Skeletal muscle satellite cell (primary cell): ENCODE measurements at regions not wholly inside any gene's neighbourhood (a gene's known extent, or its start where the extent isn't known, plus 50 kb on each side); places are given as distances from the start of the nearest gene placed in this dataset.

ENCODE experiments used
- H3K27me3 ChIP-seq: 2 replicates; pipeline ENCODE4 v1.7.0; 2013; ENCODE audit warnings: low read length; ENCODE audit not compliant: control insufficient read depth, insufficient read depth
- H3K36me3 ChIP-seq: 2 replicates; pipeline ENCODE4 v1.7.0; 2013; ENCODE audit warnings: mild to moderate bottlenecking, control low read depth, low read length; ENCODE audit not compliant: insufficient read depth
- H3K4me1 ChIP-seq: 2 replicates; pipeline ENCODE4 v1.7.0; 2013; ENCODE audit warnings: low read length; ENCODE audit not compliant: control insufficient read depth, insufficient read depth
- H3K4me2 ChIP-seq: 2 replicates; pipeline ENCODE4 v1.7.0; 2013; ENCODE audit warnings: mild to moderate bottlenecking, low read length
- H3K4me3 ChIP-seq: 2 replicates; pipeline ENCODE4 v1.7.0; 2013; ENCODE audit warnings: low read length
- H3K9ac ChIP-seq: 2 replicates; pipeline ENCODE4 v1.7.0; 2013; ENCODE audit warnings: mild to moderate bottlenecking, low read depth, low read length, moderate library complexity
- H3K9me3 ChIP-seq: replicated peaks from 2 replicates; pipeline ENCODE4 v1.7.0; 2013; ENCODE audit warnings: mild to moderate bottlenecking, control low read depth, low read length

DNA sequence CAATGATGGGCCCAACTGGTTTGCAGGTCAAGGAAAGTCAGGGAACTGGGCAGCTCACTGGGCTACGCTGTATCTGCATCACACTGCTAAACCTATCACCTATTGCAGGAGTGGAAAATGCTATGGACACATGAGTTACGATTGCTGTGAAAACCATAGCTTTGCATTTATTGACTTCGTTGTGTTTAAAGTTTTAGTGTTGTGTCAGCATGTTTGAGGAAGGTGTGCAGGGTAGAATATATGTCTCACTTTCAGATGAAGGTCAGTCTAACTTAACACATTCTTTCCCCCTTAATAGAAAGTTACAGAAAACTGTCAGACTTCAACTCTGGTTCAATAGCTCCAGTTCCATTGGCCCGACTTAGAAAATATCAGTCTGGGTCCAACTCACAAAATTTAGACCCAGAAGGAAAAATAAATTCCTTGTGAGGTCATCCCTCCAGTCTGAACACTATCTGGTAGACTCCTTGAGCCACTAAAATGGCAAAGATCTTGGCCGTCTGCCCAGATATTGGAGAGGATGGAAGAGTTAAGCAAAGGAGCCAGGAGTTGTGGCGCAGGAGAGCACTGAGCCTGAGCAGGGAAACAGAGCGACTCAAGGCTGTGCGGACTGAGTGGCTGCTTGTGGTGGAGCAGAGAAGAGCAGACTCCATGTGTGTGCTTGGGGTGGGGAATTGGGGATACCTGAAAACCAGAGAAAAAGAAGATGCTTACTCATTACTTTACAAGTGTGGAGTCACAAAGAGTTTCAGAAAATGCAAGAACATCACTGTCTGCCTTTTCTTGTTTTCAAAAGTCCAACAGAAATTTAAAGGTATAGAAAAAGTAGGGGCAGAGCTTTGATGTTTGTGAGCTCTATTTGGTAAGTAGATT, 518.5 kb downstream of the FGF9 start:
- Histone ChIP-seq H3K4me1 (no peaks in the 10 kb centered on the region), H3K4me2 (no peak overlapping the region), H3K36me3 (no peaks in the 10 kb centered on the region), H3K9me3 (peaks cover 3% of the 10 kb centered on the region), H3K27me3 (no peaks in the 10 kb centered on the region), H3K4me3 (no peak overlapping the region), H3K9ac (no peak overlapping the region)

DNA sequence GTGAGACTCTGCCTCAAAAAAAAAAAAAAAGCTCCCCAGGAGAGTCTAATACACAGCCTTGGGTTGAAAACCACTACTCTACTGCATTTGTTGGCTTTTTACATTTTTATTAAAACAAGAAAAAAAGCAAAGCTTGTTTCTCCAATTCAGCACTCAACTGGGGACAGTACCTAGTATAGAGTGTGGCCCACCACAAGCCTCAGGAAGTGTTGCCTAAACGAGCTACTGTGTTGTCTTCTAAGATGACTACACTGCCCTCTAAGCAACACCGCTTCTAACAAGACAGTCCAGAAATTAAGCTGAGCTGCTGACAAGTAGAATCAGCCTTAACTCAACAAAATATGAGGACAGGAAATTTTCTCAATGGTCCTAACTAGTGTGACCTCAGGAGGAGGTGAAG, 522.2 kb downstream of the FGF9 start:
- Histone ChIP-seq H3K4me3 (no peak overlapping the region), H3K9ac (no peak overlapping the region), H3K4me2 (no peak overlapping the region), H3K9me3 (no peaks in the 10 kb centered on the region), H3K4me1 (no peaks in the 10 kb centered on the region), H3K27me3 (no peaks in the 10 kb centered on the region), H3K36me3 (no peaks in the 10 kb centered on the region)

DNA sequence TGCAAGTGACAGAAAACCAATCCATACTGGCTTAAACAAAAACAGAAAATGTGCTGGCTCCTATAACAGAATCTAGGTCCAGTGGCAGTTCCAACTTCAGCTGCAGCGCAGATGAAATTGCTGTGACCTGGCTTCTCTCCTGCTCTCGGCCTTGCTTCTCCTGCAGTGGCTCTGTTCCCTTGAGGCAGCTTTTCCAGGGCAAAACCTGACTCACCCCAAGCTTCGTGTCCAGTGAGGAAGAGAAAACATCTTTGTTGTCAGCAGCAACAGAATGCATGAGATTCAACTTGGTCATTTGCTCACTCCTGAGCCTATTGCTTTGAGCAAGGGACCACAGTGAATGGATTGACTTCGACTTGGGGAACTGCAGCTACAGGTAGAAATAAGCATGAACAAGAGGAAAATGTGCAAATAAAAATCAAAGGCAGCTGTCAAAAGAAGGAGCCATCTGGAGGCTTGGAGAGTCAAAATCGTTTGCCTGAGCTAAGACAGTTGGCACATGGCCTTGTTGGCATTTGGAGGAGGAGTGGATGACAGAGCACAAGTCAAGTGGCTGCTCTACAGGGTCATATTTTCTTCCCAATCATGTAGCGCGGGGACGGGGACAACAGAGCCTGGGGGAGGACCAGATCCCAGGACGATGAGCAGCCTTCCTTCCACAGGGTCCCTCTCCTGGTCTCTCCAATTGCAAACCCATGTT, 523.4 kb downstream of the FGF9 start:
- Histone ChIP-seq H3K36me3 (no peaks in the 10 kb centered on the region), H3K4me3 (no peak overlapping the region), H3K9me3 (no peaks in the 10 kb centered on the region), H3K27me3 (no peaks in the 10 kb centered on the region), H3K9ac (no peak overlapping the region), H3K4me1 (no peaks in the 10 kb centered on the region), H3K4me2 (no peak overlapping the region)

DNA sequence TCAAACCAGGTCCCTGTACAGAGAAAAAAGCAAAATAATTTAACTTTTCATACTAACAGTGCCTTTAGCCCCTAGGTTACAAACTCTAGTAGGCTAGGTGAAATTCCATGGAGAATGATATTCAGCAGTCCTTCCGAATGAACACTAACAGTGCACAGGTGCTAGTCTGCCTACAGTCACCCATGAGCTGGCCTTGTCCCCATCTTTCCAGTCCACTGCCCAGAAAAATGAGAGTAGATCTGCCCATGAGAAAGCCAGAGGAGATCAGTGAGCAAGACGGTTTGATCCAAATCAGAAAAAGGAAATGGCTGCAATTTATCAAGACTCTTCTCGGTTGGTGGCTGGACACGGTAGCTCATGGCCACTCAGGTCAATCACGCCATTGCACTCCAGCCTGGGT, 524.9 kb downstream of the FGF9 start:
- Histone ChIP-seq H3K9me3 (no peaks in the 10 kb centered on the region), H3K27me3 (no peaks in the 10 kb centered on the region), H3K4me3 (no peak overlapping the region), H3K4me1 (no peaks in the 10 kb centered on the region), H3K36me3 (no peaks in the 10 kb centered on the region), H3K9ac (no peak overlapping the region), H3K4me2 (no peak overlapping the region)

DNA sequence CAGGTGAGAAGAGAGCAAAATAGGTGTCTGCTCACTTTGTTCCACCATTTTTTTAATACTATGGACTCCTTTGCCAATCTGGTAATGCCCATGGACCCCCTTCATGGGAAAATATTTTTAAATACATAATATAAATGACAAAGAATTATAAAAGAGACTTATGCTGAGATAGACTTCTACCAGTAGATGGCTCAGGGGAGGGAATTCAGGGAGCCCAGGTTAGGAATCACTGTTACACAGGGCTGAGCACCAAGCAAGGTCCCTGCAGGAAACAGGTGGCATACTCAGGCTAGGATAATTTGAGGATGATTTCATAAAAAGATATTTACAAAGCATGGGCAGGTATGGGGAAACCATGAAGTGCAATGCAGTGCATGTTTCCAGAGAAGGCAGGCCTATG, 525.9 kb downstream of the FGF9 start:
- no peak overlapping the region for H3K4me3 ChIP-seq
- H3K36me3 ChIP-seq, result no peaks in the 10 kb centered on the region
- H3K4me1 ChIP-seq, result no peaks in the 10 kb centered on the region
- H3K4me2 ChIP-seq, result no peak overlapping the region
- no peaks in the 10 kb centered on the region for H3K9me3 ChIP-seq
- H3K9ac ChIP-seq, result no peak overlapping the region
- no peaks in the 10 kb centered on the region for H3K27me3 ChIP-seq

DNA sequence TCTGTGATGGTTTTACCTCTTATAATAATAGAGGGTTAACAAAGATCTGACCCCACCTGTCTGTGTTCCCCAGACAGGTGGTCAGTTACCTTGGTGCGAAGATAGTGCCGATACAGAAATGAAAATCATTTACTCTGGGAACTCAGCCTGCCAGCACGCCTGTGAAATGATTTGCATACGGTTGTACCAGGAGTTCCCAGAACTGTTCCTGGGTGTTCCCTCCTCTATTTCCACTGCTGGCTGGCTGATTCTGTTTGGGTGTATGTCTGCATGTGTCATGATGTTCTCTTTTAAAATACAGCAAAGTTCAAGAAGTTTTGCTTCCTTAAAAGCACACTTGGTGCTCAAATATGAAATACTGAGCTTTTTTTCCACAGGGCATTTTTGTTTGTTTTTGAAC, 527.1 kb downstream of the FGF9 start:
- H3K27me3 ChIP-seq, result no peaks in the 10 kb centered on the region
- no peaks in the 10 kb centered on the region for H3K36me3 ChIP-seq
- H3K4me2 ChIP-seq, result no peak overlapping the region
- H3K9me3 ChIP-seq, result peaks cover 4% of the 10 kb centered on the region
- H3K9ac ChIP-seq, result no peak overlapping the region
- no peaks in the 10 kb centered on the region for H3K4me1 ChIP-seq
- no peak overlapping the region for H3K4me3 ChIP-seq

DNA sequence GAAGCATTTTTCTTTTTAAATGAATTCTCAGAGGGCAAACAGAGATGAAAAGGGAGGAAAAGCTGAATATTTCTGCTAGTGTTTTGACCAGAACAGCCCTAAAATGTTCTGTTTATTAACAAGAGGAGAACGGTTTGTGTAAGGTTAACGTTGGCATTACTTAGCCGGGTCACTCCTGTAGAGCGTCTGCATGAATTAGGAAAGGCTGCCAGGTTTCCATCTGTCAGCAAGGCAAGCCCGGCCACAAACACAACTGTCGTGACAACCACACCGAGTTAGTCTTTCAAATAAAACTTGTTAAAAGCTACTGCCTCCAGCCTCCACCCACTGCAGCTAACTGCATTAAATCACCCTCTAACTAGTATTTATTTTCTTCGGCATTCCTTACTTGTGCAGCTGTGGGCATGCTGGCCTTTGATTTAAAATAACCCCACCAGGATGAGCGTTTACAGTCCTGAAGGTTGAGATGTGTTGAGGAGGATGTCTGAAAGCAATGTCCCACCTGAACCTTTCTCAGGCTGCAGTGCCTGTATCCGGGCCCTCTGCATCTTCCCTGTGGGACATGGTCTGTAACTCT, 527.9 kb downstream of the FGF9 start:
- H3K4me1 ChIP-seq, result no peaks in the 10 kb centered on the region
- H3K36me3 ChIP-seq, result no peaks in the 10 kb centered on the region

DNA sequence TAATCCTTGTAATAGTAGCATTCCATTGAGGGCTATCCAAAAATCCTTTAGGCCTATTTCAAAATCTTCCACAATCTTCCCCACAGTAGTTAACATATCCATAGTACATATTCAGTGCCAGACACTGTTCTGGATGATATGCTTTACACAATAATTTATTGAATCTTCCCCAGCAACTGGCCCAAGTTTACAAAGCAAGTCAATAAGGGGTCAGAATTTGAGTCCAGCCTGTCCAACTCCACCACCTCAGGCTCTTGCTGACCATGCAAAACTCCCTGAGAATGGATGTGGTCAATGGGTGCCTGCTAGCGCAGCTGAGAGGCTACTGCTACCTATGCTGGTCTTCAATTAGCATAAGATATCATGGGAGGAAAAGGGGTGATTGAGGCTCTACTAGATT, 529.6 kb downstream of the FGF9 start:
- peaks cover 9% of the 10 kb centered on the region for H3K9me3 ChIP-seq
- no peak overlapping the region for H3K9ac ChIP-seq
- no peak overlapping the region for H3K4me2 ChIP-seq
- H3K27me3 ChIP-seq, result no peaks in the 10 kb centered on the region
- no peaks in the 10 kb centered on the region for H3K4me1 ChIP-seq
- no peaks in the 10 kb centered on the region for H3K36me3 ChIP-seq
- no peak overlapping the region for H3K4me3 ChIP-seq

More for the DNA sequence above, 527.9 kb downstream of the FGF9 start:
- H3K9ac ChIP-seq, result no peak overlapping the region
- H3K4me2 ChIP-seq, result no peak overlapping the region
- H3K9me3 ChIP-seq, result peaks cover 5% of the 10 kb centered on the region
- no peak overlapping the region for H3K4me3 ChIP-seq
- H3K27me3 ChIP-seq, result no peaks in the 10 kb centered on the region

DNA sequence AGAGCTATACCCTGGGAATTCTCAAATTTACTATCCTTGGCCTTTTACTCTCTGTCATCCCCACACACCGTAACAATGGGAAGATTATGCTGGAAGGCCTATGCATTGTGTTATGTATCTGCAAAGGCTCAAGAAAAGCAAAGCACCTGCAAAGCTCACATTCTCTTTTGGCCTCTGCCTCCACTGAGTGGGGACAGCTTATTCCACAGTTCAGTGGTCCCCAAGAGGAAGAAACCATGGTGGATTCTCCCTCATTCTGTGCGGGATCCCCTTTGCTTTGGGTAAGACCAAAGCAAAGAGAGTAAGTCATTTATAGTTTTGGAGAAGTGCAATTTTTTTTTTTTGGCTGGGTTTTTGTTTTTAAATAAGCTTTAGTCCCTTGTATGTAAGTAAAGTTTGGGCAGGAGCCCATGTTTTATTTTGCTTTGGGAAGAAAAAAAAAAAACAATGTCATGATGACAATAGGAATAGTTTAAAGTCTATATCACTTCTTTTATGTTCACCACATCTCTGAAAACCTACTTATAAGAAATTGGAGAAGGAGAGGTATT, 530.6 kb downstream of the FGF9 start:
- H3K36me3 ChIP-seq, result no peaks in the 10 kb centered on the region
- H3K9me3 ChIP-seq, result peaks cover 9% of the 10 kb centered on the region
- H3K9ac ChIP-seq, result no peak overlapping the region
- H3K4me2 ChIP-seq, result no peak overlapping the region
- H3K4me3 ChIP-seq, result no peak overlapping the region
- no peaks in the 10 kb centered on the region for H3K27me3 ChIP-seq
- no peaks in the 10 kb centered on the region for H3K4me1 ChIP-seq

DNA sequence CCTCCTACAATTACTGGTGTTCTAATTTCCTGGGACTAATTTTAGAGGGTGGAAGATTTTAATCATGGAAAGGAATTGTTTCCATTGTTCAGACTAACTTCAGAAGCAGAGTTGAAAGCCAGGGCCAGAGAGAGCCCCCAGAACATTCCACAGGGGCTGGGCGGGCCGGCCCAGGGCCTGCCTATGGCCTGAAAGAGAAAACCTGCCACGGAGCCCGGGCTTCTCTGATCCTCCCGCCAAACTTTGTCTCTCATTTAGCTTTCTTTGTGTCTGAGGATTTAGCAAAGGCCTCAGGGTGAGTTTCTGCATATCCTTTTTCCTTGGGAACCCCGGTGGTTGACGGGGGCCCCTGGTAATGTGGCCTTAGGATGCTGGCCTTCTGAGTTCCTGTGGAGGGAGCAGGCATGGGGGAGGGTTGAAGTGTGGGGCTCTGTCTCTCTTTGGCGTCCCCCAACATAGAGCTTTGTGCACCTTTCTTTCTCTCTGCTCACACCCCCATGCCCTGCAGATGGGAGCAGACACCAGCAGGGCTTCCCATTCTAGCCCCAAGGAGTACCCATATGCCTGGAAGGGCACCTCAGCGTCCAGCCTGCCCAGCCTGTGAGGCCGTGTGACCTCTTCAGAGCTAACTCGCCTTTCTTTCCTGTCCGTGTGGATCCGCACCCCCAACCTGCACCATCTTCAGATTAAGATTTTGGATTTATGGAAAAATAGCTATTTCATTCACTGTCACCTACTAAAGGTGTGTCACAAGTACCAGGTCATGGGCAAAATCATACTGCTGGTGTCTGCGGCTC, 539.5 kb downstream of the FGF9 start:
- Histone ChIP-seq H3K9ac (no peak overlapping the region), H3K4me3 (no peak overlapping the region), H3K36me3 (no peaks in the 10 kb centered on the region), H3K4me2 (no peak overlapping the region), H3K27me3 (no peaks in the 10 kb centered on the region), H3K4me1 (no peaks in the 10 kb centered on the region), H3K9me3 (no peaks in the 10 kb centered on the region)

DNA sequence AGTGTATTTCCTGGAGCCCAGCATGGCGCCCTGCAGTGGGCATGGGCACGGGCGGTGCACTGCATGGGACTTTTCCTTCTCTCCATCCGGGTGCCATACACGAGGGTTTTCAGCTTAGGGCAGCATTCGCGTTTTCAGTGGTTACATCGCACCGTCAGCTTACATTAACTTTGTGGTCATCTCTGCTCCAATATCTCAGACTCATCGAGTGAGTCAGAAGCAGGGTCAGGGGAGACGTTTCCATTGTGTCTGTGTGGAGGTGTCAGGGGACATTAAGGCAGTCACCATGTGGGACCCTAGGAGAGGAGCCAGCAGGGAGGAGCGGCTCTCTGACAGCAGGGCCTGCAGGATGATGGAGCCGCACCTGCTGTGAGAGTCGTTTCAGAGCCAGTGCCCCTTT, 541.0 kb downstream of the FGF9 start:
- no peaks in the 10 kb centered on the region for H3K9me3 ChIP-seq

More for the DNA sequence above, 541.0 kb downstream of the FGF9 start:
- Histone ChIP-seq H3K27me3 (no peaks in the 10 kb centered on the region), H3K4me1 (no peaks in the 10 kb centered on the region), H3K36me3 (no peaks in the 10 kb centered on the region), H3K9ac (no peak overlapping the region), H3K4me2 (no peak overlapping the region), H3K4me3 (no peak overlapping the region)
